HepG2 (cell line): ENCODE measurements at regions not wholly inside any gene's neighbourhood (a gene's known extent, or its start where the extent isn't known, plus 50 kb on each side); places are given as distances from the start of the nearest gene placed in this dataset.

Experiments
- ARNT2 ChIP-seq: sonication (generic); formaldehyde crosslinking; IDR thresholded peaks from 2 replicates; pipeline ENCODE4 v1.8.0; 2022; ENCODE audit warnings: mild to moderate bottlenecking, low read depth, missing genetic modification reagents, moderate library complexity
- ESRRA ChIP-seq: sonication (generic); formaldehyde crosslinking; IDR thresholded peaks from 2 replicates; pipeline ENCODE4 v1.5.1; 2020; ENCODE audit warnings: mild to moderate bottlenecking, low read depth, missing genetic modification reagents
- FOXC1 ChIP-seq: sonication (generic); formaldehyde crosslinking; IDR thresholded peaks from 2 replicates; pipeline ENCODE4 v1.8.0; 2022; ENCODE audit warnings: mild to moderate bottlenecking, missing genetic modification reagents, borderline replicate concordance
- HMG20B ChIP-seq: conservative IDR thresholded peaks from 2 replicates; pipeline ENCODE4 v1.6.1; 2016; ENCODE audit warnings: missing genetic modification reagents, missing compliant biosample characterization
- HNF4G ChIP-seq, 2 experiments: sonication (generic) in 1 of 2; formaldehyde crosslinking in 1 of 2; IDR thresholded peaks; 2 replicates each; pipeline versions ENCODE4 v1.4.0 to v1.6.1; 2011 to 2020; ENCODE audit warnings: borderline replicate concordance in 2 of 2, low read depth in 2 of 2, mild to moderate bottlenecking in 2 of 2, low read length in 1 of 2, missing genetic modification reagents in 1 of 2, moderate library complexity in 1 of 2
- JUN ChIP-seq: sonication (generic); formaldehyde crosslinking; IDR thresholded peaks from 2 replicates; pipeline ENCODE4 v1.4.0; 2020; ENCODE audit warnings: mild to moderate bottlenecking, missing genetic modification reagents
- ZSCAN5A ChIP-seq: sonication (generic); formaldehyde crosslinking; IDR thresholded peaks from 2 replicates; pipeline ENCODE4 v1.8.0; 2022; ENCODE audit warnings: mild to moderate bottlenecking, missing genetic modification reagents, borderline replicate concordance

- TF ChIP-seq HNF4G (IDR thresholded peaks at IDR 0.05; ENCODE audit: borderline replicate concordance, low read depth, low read length) (no peak), HNF4G (CRISPR knock-in tag; IDR thresholded peaks at IDR 0.05; ENCODE audit: borderline replicate concordance, low read depth) (no peak), ZSCAN5A (no peak), ARNT2 (no peak), ESRRA (CRISPR knock-in tag) (no peak), JUN (CRISPR knock-in tag) (no peak), HMG20B (CRISPR knock-in tag) (no peak), FOXC1 (CRISPR knock-in tag) (no peak)
These were observed 283.9 kb downstream of the RPS4Y2 start for GRCh38 chrY:21039811-21040210.
